ENCODE measurements at regions not wholly inside any gene's neighbourhood (a gene's known extent, or its start where the extent isn't known, plus 50 kb on each side); places are given as distances from the start of the nearest gene placed in this dataset.

GRCh38 chr6:8170754-8171153, 68.4 kb upstream of the EEF1E1 start:
- TF ChIP-seq CTCF (conservative IDR thresholded peaks at IDR 0.05; ENCODE audit: low read length) = no peak
- no peak for TF ChIP-seq EZH2phosphoT487 (IDR thresholded peaks at IDR 0.05; ENCODE audit: borderline replicate concordance)
